ENCODE measurements at regions not wholly inside any gene's neighbourhood (a gene's known extent, or its start where the extent isn't known, plus 50 kb on each side); places are given as distances from the start of the nearest gene placed in this dataset.

- no peak for DNase-seq
- Histone ChIP-seq H4K5ac (ENCODE audit: insufficient read length, low read depth, low read length) (no peak overlapping the region), H2BK20ac (ENCODE audit: low read depth, low read length, poor library complexity, severe bottlenecking) (no peak overlapping the region), H3K9ac (ENCODE audit: extremely low read depth, insufficient read length, low read length) (no peak overlapping the region), H3K4me2 (ENCODE audit: insufficient read depth, insufficient read length, low read length) (no peak overlapping the region), H3K79me2 (ENCODE audit: insufficient read depth, low read length) (no peaks in the 10 kb centered on the region), H4K20me1 (ENCODE audit: control insufficient read depth, insufficient read depth, insufficient read length) (peaks cover 2% of the 10 kb centered on the region), H3K4ac (ENCODE audit: low read depth, low read length) (no peak overlapping the region), H4K8ac (replicated peaks; ENCODE audit: insufficient read length, low read depth, low read length) (no peak overlapping the region), H2BK12ac (ENCODE audit: insufficient read length, low read depth, low read length) (no peak overlapping the region), H2BK5ac (ENCODE audit: insufficient read length, low read length) (no peak overlapping the region), H3K18ac (ENCODE audit: insufficient read length, low read depth, low read length) (no peak overlapping the region), H3K23ac (ENCODE audit: insufficient read length, low read depth, low read length) (no peak overlapping the region), H4K91ac (ENCODE audit: insufficient read length, low read depth, low read length) (no peak overlapping the region), H3K27me3 (ENCODE audit: insufficient read depth, low read length) (no peaks in the 10 kb centered on the region), H3K23me2 (ENCODE audit: insufficient read length, low read depth, low read length, poor library complexity, severe bottlenecking) (peaks cover 2% of the 10 kb centered on the region), H2BK120ac (ENCODE audit: low read depth, low read length, poor library complexity, severe bottlenecking) (no peak overlapping the region), H2BK15ac (ENCODE audit: low read depth, low read length) (no peak overlapping the region), H2AK5ac (ENCODE audit: insufficient read length, low read length) (no peak overlapping the region), H3K14ac (ENCODE audit: insufficient read depth, low read length) (no peak overlapping the region), H2AFZ (ENCODE audit: low read length) (no peak overlapping the region), H3T11ph (ENCODE audit: low read length) (no peak overlapping the region), H3K9me3 (ENCODE audit: control insufficient read depth, low read depth, low read length) (no peaks in the 10 kb centered on the region), H3K79me1 (ENCODE audit: insufficient read depth, low read depth, low read length, poor library complexity, severe bottlenecking) (no peaks in the 10 kb centered on the region), H3K27ac (ENCODE audit: insufficient read length, low read depth, low read length) (no peak overlapping the region), H3K56ac (ENCODE audit: insufficient read length, low read depth, low read length) (no peak overlapping the region), H3K4me1 (ENCODE audit: insufficient read depth, low read length) (no peaks in the 10 kb centered on the region)
- Mint-ChIP-seq H3K9me3 (no peaks in the 10 kb centered on the region; a peak in 1 of 5 replicates), H3K4me3 (no peak overlapping the region), H3K27me3 (ENCODE audit: low read depth) (no peaks in the 10 kb centered on the region), H3K4me1 (peaks cover 8 to 10% of the 10 kb centered on the region in 2 experiments; a peak in 3 of 4 replicates), H3K27ac (no peak overlapping the region), H3K36me3 (ENCODE audit: insufficient read depth in 1 of 3, low read depth in 3 of 3) (no peaks in the 10 kb centered on the region)
- TF ChIP-seq CTCF (conservative IDR thresholded peaks at IDR 0.05): no peak
- WGBS (ENCODE audit: extremely low coverage, insufficient read length, low lambda C conversion rate): no CpG with 5 or more reads among the region's 1 CpG
Observed at GRCh38 chr17:63275318-63275970, 170.7 kb downstream of the CYB561 start.
